K562 (cell line): ENCODE measurements at regions not wholly inside any gene's neighbourhood (a gene's known extent, or its start where the extent isn't known, plus 50 kb on each side); places are given as distances from the start of the nearest gene placed in this dataset.

ENCODE experiments used
- ARHGAP35 ChIP-seq: fragments of 450-650 bp; IDR thresholded peaks from 2 replicates; pipeline ENCODE4 v1.6.1; 2018; ENCODE audit not compliant: partially characterized antibody
- CREB5 ChIP-seq: fragments of 250-450 bp; sonication (Bioruptor Pico); IDR thresholded peaks from 2 replicates; pipeline ENCODE4 v1.5.0; 2020; ENCODE audit warnings: mild to moderate bottlenecking
- EP300 ChIP-seq: IDR thresholded peaks from 2 replicates; pipeline ENCODE4 v1.6.1; 2012; ENCODE audit warnings: low read length, improper control_type of control experiment
- ETS2 ChIP-seq: IDR thresholded peaks from 2 replicates; pipeline ENCODE4 v1.6.1; 2016; ENCODE audit warnings: borderline replicate concordance, missing genetic modification characterization, mild to moderate bottlenecking, moderate library complexity, missing compliant biosample characterization; ENCODE audit not compliant: poor library complexity, severe bottlenecking
- GABPB2 ChIP-seq: fragments of 250-450 bp; sonication (Bioruptor Pico); conservative IDR thresholded peaks from 2 replicates; pipeline ENCODE4 v1.5.1; 2021; ENCODE audit warnings: mild to moderate bottlenecking
- HOXB6 ChIP-seq: fragments of 250-450 bp; sonication (Bioruptor Pico); IDR thresholded peaks from 2 replicates; pipeline ENCODE4 v1.5.1; 2022; ENCODE audit warnings: mild to moderate bottlenecking, borderline replicate concordance
- JUND ChIP-seq, 2 experiments: IDR thresholded peaks; 2 replicates in 1 of 2; 3 replicates in 1 of 2; pipeline ENCODE4 v1.6.1; 2011; ENCODE audit warnings: borderline replicate concordance in 2 of 2, low read depth in 2 of 2, low read length in 2 of 2, improper control_type of control experiment in 1 of 2, missing biosample characterization in 1 of 2, missing genetic modification characterization in 1 of 2, missing genetic modification reagents in 1 of 2
- KLF13 ChIP-seq: fragments of 450-650 bp; IDR thresholded peaks from 2 replicates; pipeline ENCODE4 v1.6.1; 2016; ENCODE audit warnings: missing genetic modification characterization, low read depth, mild to moderate bottlenecking, missing compliant biosample characterization, moderate library complexity, borderline replicate concordance
- MEF2D ChIP-seq: conservative IDR thresholded peaks from 2 replicates; pipeline ENCODE4 v1.6.1; 2016; ENCODE audit warnings: low read depth, missing genetic modification characterization, missing compliant biosample characterization
- NCOR1 ChIP-seq: fragments of 450-650 bp; IDR thresholded peaks from 2 replicates; pipeline ENCODE4 v1.6.1; 2016; ENCODE audit warnings: mild to moderate bottlenecking, moderate library complexity
- OTX1 ChIP-seq: fragments of 450-650 bp; formaldehyde crosslinking; IDR thresholded peaks from 2 replicates; pipeline ENCODE4 v1.4.0; 2022; ENCODE audit warnings: mild to moderate bottlenecking
- PKNOX1 ChIP-seq: fragments of 450-650 bp; IDR thresholded peaks from 2 replicates; pipeline ENCODE4 v1.6.1; 2016
- SMARCA4 ChIP-seq: fragments of 450-650 bp; IDR thresholded peaks from 2 replicates; pipeline ENCODE4 v1.6.1; 2016
- SRSF1 ChIP-seq: fragments of 200-400 bp; formaldehyde crosslinking; IDR thresholded peaks from 2 replicates; pipeline ENCODE4 v1.6.1; 2017; ENCODE audit warnings: mild to moderate bottlenecking, low read depth, low read length, moderate library complexity
- TCF3 ChIP-seq: sonication (generic); formaldehyde crosslinking; IDR thresholded peaks from 2 replicates; pipeline ENCODE4 v1.4.0; 2020; ENCODE audit warnings: mild to moderate bottlenecking, missing genetic modification reagents
- U2AF2 ChIP-seq: fragments of 200-400 bp; formaldehyde crosslinking; optimal IDR thresholded peaks from 2 replicates; pipeline ENCODE3; 2017; ENCODE audit warnings: low read depth, mild to moderate bottlenecking, low read length
- USF1 ChIP-seq: sonication (generic); formaldehyde crosslinking; IDR thresholded peaks from 2 replicates; pipeline ENCODE4 v1.9.0; 2022; ENCODE audit warnings: mild to moderate bottlenecking, missing genetic modification reagents
- ZBTB49 ChIP-seq: sonication (generic); formaldehyde crosslinking; IDR thresholded peaks from 2 replicates; pipeline ENCODE4 v1.8.0; 2022; ENCODE audit warnings: missing genetic modification reagents, mild to moderate bottlenecking, borderline replicate concordance
- ZNF274 ChIP-seq: IDR thresholded peaks from 2 replicates; pipeline ENCODE4 v1.6.1; 2011; ENCODE audit warnings: low read depth, mild to moderate bottlenecking, low read length, moderate library complexity, borderline replicate concordance
- ZNF551 ChIP-seq: fragments of 250-450 bp; sonication (Bioruptor Pico); IDR thresholded peaks from 2 replicates; pipeline ENCODE4 v1.5.0; 2021; ENCODE audit warnings: mild to moderate bottlenecking, moderate library complexity
- ZNF717 ChIP-seq: fragments of 250-450 bp; sonication (Bioruptor Pico); IDR thresholded peaks from 2 replicates; pipeline ENCODE4 v1.5.0; 2021

GRCh38 chr17:33475594-33475993 lies 182.5 kb upstream of the ASIC2 start (continued):
- TF ChIP-seq USF1: no peak
- TF ChIP-seq SRSF1: no peak
- no peak for TF ChIP-seq MEF2D (tag)
- TF ChIP-seq SMARCA4: peak; percentile 36; the same call in 1 of the 2 replicates
- peak; percentile 71; the same call in 1 of the 2 replicates for TF ChIP-seq EP300
- TF ChIP-seq U2AF2: no peak
- no peak for TF ChIP-seq CREB5
- no peak for TF ChIP-seq ZNF551
- no peak for TF ChIP-seq HOXB6
- TF ChIP-seq OTX1 (CRISPR knock-in tag): no peak
- TF ChIP-seq TCF3 (CRISPR knock-in tag): peak; percentile 42
- no peak for TF ChIP-seq GABPB2 (CRISPR knock-in tag)
- no peak for TF ChIP-seq PKNOX1
- TF ChIP-seq ETS2: no peak
- no peak for TF ChIP-seq KLF13 (tag)
- no peak for TF ChIP-seq ARHGAP35
- TF ChIP-seq ZNF717: no peak
- TF ChIP-seq JUND (IDR thresholded peaks at IDR 0.05; ENCODE audit: borderline replicate concordance, low read depth, low read length): 0 out of 2 replicates have a peak, but pooled peaks have one; percentile 8
- no peak; the same call in 2 of the 3 replicates for TF ChIP-seq JUND (tag; IDR thresholded peaks at IDR 0.05; ENCODE audit: borderline replicate concordance, low read depth, low read length)
- TF ChIP-seq ZNF274: no peak
- no peak for TF ChIP-seq ZBTB49 (CRISPR knock-in tag)
- peak; percentile 24; the same call in 1 of the 2 replicates for TF ChIP-seq NCOR1
